Endothelial cell (in vitro differentiated cells): ENCODE measurements at regions not wholly inside any gene's neighbourhood (a gene's known extent, or its start where the extent isn't known, plus 50 kb on each side); places are given as distances from the start of the nearest gene placed in this dataset.

Experiments used
- DNase-seq: peaks from one replicate; pipeline ENCODE4 v3.0.0; 2021; ENCODE audit warnings: low spot score
- H3K27ac Mint-ChIP-seq: one replicate; pipeline ENCODE4 v1.8.0; 2021; ENCODE audit warnings: mixed read lengths, inconsistent platforms; ENCODE audit not compliant: unreplicated experiment
- H3K27me3 Mint-ChIP-seq: one replicate; pipeline ENCODE4 v1.8.0; 2021; ENCODE audit warnings: mild to moderate bottlenecking, moderate library complexity, mixed read lengths, inconsistent platforms; ENCODE audit not compliant: unreplicated experiment
- H3K36me3 Mint-ChIP-seq: one replicate; pipeline ENCODE4 v1.8.0; 2021; ENCODE audit warnings: mild to moderate bottlenecking, low read depth, mixed read lengths, inconsistent platforms; ENCODE audit not compliant: unreplicated experiment
- H3K4me1 Mint-ChIP-seq: one replicate; pipeline ENCODE4 v1.8.0; 2021; ENCODE audit warnings: mild to moderate bottlenecking, mixed read lengths, inconsistent platforms; ENCODE audit not compliant: unreplicated experiment
- H3K4me3 Mint-ChIP-seq: one replicate; pipeline ENCODE4 v1.8.0; 2021; ENCODE audit warnings: mild to moderate bottlenecking, mixed read lengths, inconsistent platforms; ENCODE audit not compliant: unreplicated experiment
- H3K9me3 Mint-ChIP-seq: one replicate; pipeline ENCODE4 v1.8.0; 2021; ENCODE audit warnings: mixed read lengths, inconsistent platforms; ENCODE audit not compliant: unreplicated experiment
- CTCF ChIP-seq: fragments of 200-600 bp; sonication (generic); IDR thresholded peaks from one replicate; pipeline ENCODE4 v1.5.0; 2021; ENCODE audit warnings: antibody characterized with exemption; ENCODE audit not compliant: unreplicated experiment

GRCh38 chr10:123424537-123424936 is 241.6 kb upstream of the GPR26 start:
- DNase-seq, result no peak
- no peak overlapping the region for H3K27ac Mint-ChIP-seq
- H3K27me3 Mint-ChIP-seq, result peaks cover 2% of the 10 kb centered on the region
- peaks cover 3% of the 10 kb centered on the region for H3K4me1 Mint-ChIP-seq
- TF ChIP-seq CTCF, result peak; percentile 9
- H3K9me3 Mint-ChIP-seq, result no peaks in the 10 kb centered on the region
- no peak overlapping the region for H3K4me3 Mint-ChIP-seq
- H3K36me3 Mint-ChIP-seq, result no peaks in the 10 kb centered on the region

- Mint-ChIP-seq H3K36me3 (no peaks in the 10 kb centered on the region), H3K9me3 (no peaks in the 10 kb centered on the region), H3K27me3 (no peaks in the 10 kb centered on the region), H3K4me1 (no peaks in the 10 kb centered on the region), H3K4me3 (no peak overlapping the region), H3K27ac (no peak overlapping the region)
- DNase-seq, result no peak
- no peak for TF ChIP-seq CTCF
Observed at GRCh38 chr10:123425680-123426079, 240.5 kb upstream of the GPR26 start.

- Mint-ChIP-seq H3K27me3 (no peaks in the 10 kb centered on the region), H3K27ac (no peak overlapping the region), H3K36me3 (no peaks in the 10 kb centered on the region), H3K4me1 (no peaks in the 10 kb centered on the region), H3K4me3 (no peak overlapping the region), H3K9me3 (no peaks in the 10 kb centered on the region)
- no peak for DNase-seq
- TF ChIP-seq CTCF, result no peak
Observed at GRCh38 chr10:123427165-123427786, 238.9 kb upstream of the GPR26 start.

GRCh38 chr10:123428391-123428790 is 237.8 kb upstream of the GPR26 start:
- Mint-ChIP-seq H3K4me3 (no peak overlapping the region), H3K4me1 (no peaks in the 10 kb centered on the region), H3K9me3 (no peaks in the 10 kb centered on the region), H3K27ac (no peak overlapping the region), H3K27me3 (no peaks in the 10 kb centered on the region), H3K36me3 (no peaks in the 10 kb centered on the region)
- DNase-seq, result no peak
- no peak for TF ChIP-seq CTCF

- Mint-ChIP-seq H3K27me3 (no peaks in the 10 kb centered on the region), H3K36me3 (no peaks in the 10 kb centered on the region), H3K4me1 (no peaks in the 10 kb centered on the region), H3K4me3 (no peak overlapping the region), H3K9me3 (no peaks in the 10 kb centered on the region), H3K27ac (no peak overlapping the region)
- no peak for DNase-seq
- TF ChIP-seq CTCF, result no peak
Observed at GRCh38 chr10:123429706-123430221, 236.4 kb upstream of the GPR26 start.
